BLaER1 treated with 17β-estradiol and CSF1 and Interleukin-3, amounts not matched to agents 10 nM and 100 nM (cell line): ENCODE measurements at regions not wholly inside any gene's neighbourhood (a gene's known extent, or its start where the extent isn't known, plus 50 kb on each side); places are given as distances from the start of the nearest gene placed in this dataset.

Experiments
- H3K27ac ChIP-seq, 11 experiments: shearing (Covaris generic); formaldehyde crosslinking; 2 replicates each; pipeline ENCODE4 v1.8.1; 2022
- H3K27me3 ChIP-seq, 11 experiments: shearing (Covaris generic); formaldehyde crosslinking; 2 replicates each; pipeline ENCODE4 v1.8.1; 2022
- H3K36me3 ChIP-seq, 11 experiments: shearing (Covaris generic); formaldehyde crosslinking; 2 replicates each; pipeline ENCODE4 v1.8.1; 2022
- H3K4me1 ChIP-seq, 10 experiments: shearing (Covaris generic); formaldehyde crosslinking; 2 replicates each; pipeline ENCODE4 v1.8.1; 2022
- H3K4me2 ChIP-seq, 11 experiments: shearing (Covaris generic); formaldehyde crosslinking; 2 replicates each; pipeline ENCODE4 v1.8.1; 2022
- H3K4me3 ChIP-seq, 10 experiments: shearing (Covaris generic); formaldehyde crosslinking; 2 replicates each; pipeline ENCODE4 v1.8.1; 2022
- H3K9ac ChIP-seq, 11 experiments: shearing (Covaris generic); formaldehyde crosslinking; 2 replicates each; pipeline ENCODE4 v1.8.1; 2022
- H3K9me3 ChIP-seq, 11 experiments: shearing (Covaris generic); formaldehyde crosslinking; replicated peaks in 1 of 11; 2 replicates each; pipeline ENCODE4 v1.8.1; 2022
- H4K20me1 ChIP-seq, 11 experiments: shearing (Covaris generic); formaldehyde crosslinking; 2 replicates each; pipeline ENCODE4 v1.8.1; 2022
- Cebpa-rat ChIP-seq, 11 experiments: shearing (Covaris generic); IDR thresholded peaks; 2 replicates each; pipeline ENCODE4 v1.8.1; 2022

- H3K9me3 ChIP-seq: no peaks in the 10 kb centered on the region
- H3K4me3 ChIP-seq: no peak overlapping the region
- TF ChIP-seq Cebpa-rat (IDR thresholded peaks at IDR 0.05): no peak
- H3K9ac ChIP-seq: no peak overlapping the region
- no peaks in the 10 kb centered on the region for H4K20me1 ChIP-seq
- H3K27me3 ChIP-seq: no peaks in the 10 kb centered on the region
- H3K4me1 ChIP-seq: peaks cover 0 to 7% (median 0%) of the 10 kb centered on the region in 10 experiments; a peak in 5 of 20 replicates
- no peaks in the 10 kb centered on the region for H3K36me3 ChIP-seq
- no peak overlapping the region for H3K27ac ChIP-seq
- no peak overlapping the region for H3K4me2 ChIP-seq
These were observed 827.6 kb upstream of the ADGRL2 start for GRCh38 chr1:80973101-80973500.

GRCh38 chr1:80966266-80966665 is 834.5 kb upstream of the ADGRL2 start:
- TF ChIP-seq Cebpa-rat (IDR thresholded peaks at IDR 0.05): no peak
- no peak overlapping the region for H3K27ac ChIP-seq
- no peaks in the 10 kb centered on the region for H3K9me3 ChIP-seq
- H4K20me1 ChIP-seq: no peaks in the 10 kb centered on the region
- no peak overlapping the region for H3K4me3 ChIP-seq
- H3K9ac ChIP-seq: no peak overlapping the region
- H3K4me1 ChIP-seq: no peaks in the 10 kb centered on the region
- H3K27me3 ChIP-seq: no peaks in the 10 kb centered on the region
- H3K4me2 ChIP-seq: no peak overlapping the region
- H3K36me3 ChIP-seq: no peaks in the 10 kb centered on the region

- Histone ChIP-seq H3K27me3 (no peaks in the 10 kb centered on the region), H3K4me3 (no peak overlapping the region), H3K4me2 (no peak overlapping the region), H3K9me3 (no peaks in the 10 kb centered on the region), H3K27ac (no peak overlapping the region), H3K4me1 (no peaks in the 10 kb centered on the region), H3K36me3 (no peaks in the 10 kb centered on the region), H3K9ac (no peak overlapping the region), H4K20me1 (no peaks in the 10 kb centered on the region)
- no peak for TF ChIP-seq Cebpa-rat (IDR thresholded peaks at IDR 0.05)
These were observed 838.2 kb upstream of the ADGRL2 start for GRCh38 chr1:80962564-80962963.

- no peaks in the 10 kb centered on the region for H3K4me1 ChIP-seq
- H3K9ac ChIP-seq: no peak overlapping the region
- H4K20me1 ChIP-seq: no peaks in the 10 kb centered on the region
- H3K4me3 ChIP-seq: no peak overlapping the region
- TF ChIP-seq Cebpa-rat (IDR thresholded peaks at IDR 0.05): no peak
- H3K36me3 ChIP-seq: no peaks in the 10 kb centered on the region
- no peaks in the 10 kb centered on the region for H3K27me3 ChIP-seq
- H3K27ac ChIP-seq: no peak overlapping the region
- H3K9me3 ChIP-seq: no peaks in the 10 kb centered on the region
- no peak overlapping the region for H3K4me2 ChIP-seq
These were observed 839.1 kb upstream of the ADGRL2 start for GRCh38 chr1:80961464-80962190.

GRCh38 chr1:80933346-80933745 is 867.4 kb upstream of the ADGRL2 start:
- Histone ChIP-seq H3K4me1 (peaks cover 0 to 4% (median 0%) of the 10 kb centered on the region in 10 experiments; a peak in 2 of 20 replicates), H3K9me3 (peaks cover 11 to 21% (median 16%) of the 10 kb centered on the region in 11 experiments; a peak in 17 of 22 replicates), H4K20me1 (no peaks in the 10 kb centered on the region), H3K4me2 (no peak overlapping the region), H3K36me3 (no peaks in the 10 kb centered on the region), H3K4me3 (no peak overlapping the region), H3K27me3 (no peaks in the 10 kb centered on the region), H3K27ac (no peak overlapping the region), H3K9ac (no peak overlapping the region)
- TF ChIP-seq Cebpa-rat (IDR thresholded peaks at IDR 0.05): no peak

- no peak overlapping the region for H3K9ac ChIP-seq
- TF ChIP-seq Cebpa-rat (IDR thresholded peaks at IDR 0.05): no peak
These were observed 869.6 kb upstream of the ADGRL2 start for GRCh38 chr1:80931178-80931577.

GRCh38 chr1:80929868-80930508 is 870.7 kb upstream of the ADGRL2 start:
- Histone ChIP-seq H3K4me1 (peaks cover 0 to 4% (median 0%) of the 10 kb centered on the region in 10 experiments; a peak in 2 of 20 replicates), H3K9ac (no peak overlapping the region), H4K20me1 (no peaks in the 10 kb centered on the region), H3K27me3 (no peaks in the 10 kb centered on the region), H3K36me3 (no peaks in the 10 kb centered on the region), H3K4me2 (no peak overlapping the region), H3K27ac (no peak overlapping the region), H3K4me3 (no peak overlapping the region), H3K9me3 (peaks cover 11 to 21% (median 16%) of the 10 kb centered on the region in 11 experiments; a peak in 17 of 22 replicates)
- TF ChIP-seq Cebpa-rat (IDR thresholded peaks at IDR 0.05): no peak

More at GRCh38 chr1:80931178-80931577, 869.6 kb upstream of the ADGRL2 start:
- Histone ChIP-seq H3K4me1 (peaks cover 0 to 4% (median 0%) of the 10 kb centered on the region in 10 experiments; a peak in 2 of 20 replicates), H3K4me2 (no peak overlapping the region), H4K20me1 (no peaks in the 10 kb centered on the region), H3K9me3 (peaks cover 11 to 21% (median 16%) of the 10 kb centered on the region in 11 experiments; a peak in 17 of 22 replicates), H3K27ac (no peak overlapping the region), H3K4me3 (no peak overlapping the region), H3K27me3 (no peaks in the 10 kb centered on the region), H3K36me3 (no peaks in the 10 kb centered on the region)

- no peak overlapping the region for H3K27ac ChIP-seq
- peaks cover 11 to 17% (median 16%) of the 10 kb centered on the region in 11 experiments; a peak in 17 of 22 replicates for H3K9me3 ChIP-seq
- no peaks in the 10 kb centered on the region for H3K36me3 ChIP-seq
- H3K4me2 ChIP-seq: no peak overlapping the region
- no peak overlapping the region for H3K9ac ChIP-seq
- H3K4me3 ChIP-seq: no peak overlapping the region
- no peak for TF ChIP-seq Cebpa-rat (IDR thresholded peaks at IDR 0.05)
- no peaks in the 10 kb centered on the region for H3K27me3 ChIP-seq
- H3K4me1 ChIP-seq: no peaks in the 10 kb centered on the region
- no peaks in the 10 kb centered on the region for H4K20me1 ChIP-seq
These were observed 874.2 kb upstream of the ADGRL2 start for GRCh38 chr1:80926531-80926930.

GRCh38 chr1:80925130-80925805 is 875.5 kb upstream of the ADGRL2 start:
- TF ChIP-seq Cebpa-rat (IDR thresholded peaks at IDR 0.05): no peak
- Histone ChIP-seq H3K9ac (no peak overlapping the region), H3K27ac (no peak overlapping the region), H3K36me3 (no peaks in the 10 kb centered on the region), H3K4me3 (no peak overlapping the region), H3K9me3 (peaks cover 0 to 5% (median 4%) of the 10 kb centered on the region in 11 experiments; a peak in 15 of 22 replicates), H3K4me2 (no peak overlapping the region), H3K4me1 (no peaks in the 10 kb centered on the region), H4K20me1 (no peaks in the 10 kb centered on the region), H3K27me3 (no peaks in the 10 kb centered on the region)
